SK-N-SH (cell line): ENCODE measurements at regions not wholly inside any gene's neighbourhood (a gene's known extent, or its start where the extent isn't known, plus 50 kb on each side); places are given as distances from the start of the nearest gene placed in this dataset.

ENCODE experiments used
- EP300 ChIP-seq, 2 experiments: IDR thresholded peaks; 2 replicates each; pipeline versions ENCODE4 v1.4.0 to v1.6.1; 2012; ENCODE audit warnings: borderline replicate concordance in 1 of 2, low read depth in 1 of 2, low read length in 1 of 2
- EZH2phosphoT487 ChIP-seq: fragments of 200-600 bp; sonication (generic); IDR thresholded peaks from 2 replicates; pipeline ENCODE4 v1.6.1; 2017; ENCODE audit warnings: low read depth, mixed run types, mild to moderate bottlenecking, antibody characterized with exemption, moderate library complexity, borderline replicate concordance
- FOXM1 ChIP-seq: IDR thresholded peaks from 2 replicates; pipeline ENCODE4 v1.4.0; 2012; ENCODE audit warnings: low read depth, mild to moderate bottlenecking
- GATA2 ChIP-seq: sonication (generic); formaldehyde crosslinking; IDR thresholded peaks from 2 replicates; pipeline ENCODE4 v1.5.0; 2020; ENCODE audit warnings: mild to moderate bottlenecking, missing genetic modification reagents
- JUND ChIP-seq: IDR thresholded peaks from 2 replicates; pipeline ENCODE4 v1.4.0; 2012
- POLR2AphosphoS5 ChIP-seq: IDR thresholded peaks from 2 replicates; pipeline ENCODE4 v1.6.1; 2012; ENCODE audit warnings: low read depth, low read length
- TCF12 ChIP-seq: IDR thresholded peaks from 2 replicates; pipeline ENCODE4 v1.4.0; 2012
- TEAD4 ChIP-seq: IDR thresholded peaks from 2 replicates; pipeline ENCODE4 v1.4.0; 2012; ENCODE audit warnings: mild to moderate bottlenecking, borderline replicate concordance; ENCODE audit not compliant: insufficient read depth
- YY1 ChIP-seq: IDR thresholded peaks from 2 replicates; pipeline ENCODE4 v1.4.0; 2012; ENCODE audit warnings: low read depth, mild to moderate bottlenecking
- TF ChIP-seq, protein P1 (sequence below): fragments of 200-600 bp; sonication (generic); IDR thresholded peaks from 2 replicates; pipeline ENCODE4 v1.6.1; 2017; ENCODE audit warnings: antibody characterized with exemption, mild to moderate bottlenecking, moderate library complexity
- TF ChIP-seq, protein P2 (sequence below): fragments of 150-350 bp; IDR thresholded peaks from 2 replicates; pipeline ENCODE4 v1.6.1; 2017; ENCODE audit warnings: antibody characterized with exemption, low read length, low read depth, borderline replicate concordance
- TF ChIP-seq, protein P3 (sequence below): IDR thresholded peaks from 2 replicates; pipeline ENCODE4 v1.4.0; 2012; ENCODE audit warnings: low read depth, borderline replicate concordance

DNA sequence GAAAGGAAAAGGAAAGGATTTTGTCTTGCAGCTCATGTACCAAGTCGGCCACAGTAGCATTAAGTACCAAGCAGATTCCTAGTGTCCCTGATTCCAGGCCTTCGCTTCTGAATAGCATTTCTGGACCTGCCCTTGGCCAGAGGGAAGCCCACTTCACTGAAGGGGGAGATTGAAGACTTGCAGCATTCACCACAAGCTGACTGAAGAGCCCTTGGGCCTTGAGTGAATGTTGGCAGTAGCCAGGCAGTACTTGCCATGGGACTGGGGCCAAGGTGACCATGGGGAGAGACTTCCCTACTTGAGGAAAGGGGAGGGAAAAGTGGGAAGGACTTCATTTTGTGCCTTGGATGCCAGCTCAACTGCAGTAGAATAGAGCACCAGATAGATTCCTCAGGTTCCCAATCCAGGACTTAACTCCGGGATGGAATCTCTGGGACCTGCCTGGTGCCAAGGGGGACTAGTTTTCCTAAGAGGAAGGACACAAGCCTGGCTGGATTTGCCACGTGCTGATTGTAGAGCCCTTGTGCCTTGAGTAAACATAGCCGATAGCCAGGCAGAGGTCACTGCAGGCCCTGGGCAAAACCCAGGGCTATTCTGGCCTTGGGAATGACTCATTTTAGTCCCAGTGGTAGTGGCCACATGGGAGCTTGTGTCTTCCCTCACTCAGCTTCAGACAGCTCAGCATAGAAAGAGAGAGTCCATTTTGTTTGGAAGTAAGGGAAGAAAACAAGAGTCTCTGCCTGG is 141.7 kb upstream of the KCND2 start:
- TF ChIP-seq GATA2 = no peak
- TF ChIP-seq, protein P1, sequence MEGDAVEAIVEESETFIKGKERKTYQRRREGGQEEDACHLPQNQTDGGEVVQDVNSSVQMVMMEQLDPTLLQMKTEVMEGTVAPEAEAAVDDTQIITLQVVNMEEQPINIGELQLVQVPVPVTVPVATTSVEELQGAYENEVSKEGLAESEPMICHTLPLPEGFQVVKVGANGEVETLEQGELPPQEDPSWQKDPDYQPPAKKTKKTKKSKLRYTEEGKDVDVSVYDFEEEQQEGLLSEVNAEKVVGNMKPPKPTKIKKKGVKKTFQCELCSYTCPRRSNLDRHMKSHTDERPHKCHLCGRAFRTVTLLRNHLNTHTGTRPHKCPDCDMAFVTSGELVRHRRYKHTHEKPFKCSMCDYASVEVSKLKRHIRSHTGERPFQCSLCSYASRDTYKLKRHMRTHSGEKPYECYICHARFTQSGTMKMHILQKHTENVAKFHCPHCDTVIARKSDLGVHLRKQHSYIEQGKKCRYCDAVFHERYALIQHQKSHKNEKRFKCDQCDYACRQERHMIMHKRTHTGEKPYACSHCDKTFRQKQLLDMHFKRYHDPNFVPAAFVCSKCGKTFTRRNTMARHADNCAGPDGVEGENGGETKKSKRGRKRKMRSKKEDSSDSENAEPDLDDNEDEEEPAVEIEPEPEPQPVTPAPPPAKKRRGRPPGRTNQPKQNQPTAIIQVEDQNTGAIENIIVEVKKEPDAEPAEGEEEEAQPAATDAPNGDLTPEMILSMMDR = no peak
- no peak for TF ChIP-seq EZH2phosphoT487
- no peak for TF ChIP-seq POLR2AphosphoS5
- no peak for TF ChIP-seq FOXM1
- no peak for TF ChIP-seq JUND
- no peak for TF ChIP-seq YY1
- TF ChIP-seq, protein P2, sequence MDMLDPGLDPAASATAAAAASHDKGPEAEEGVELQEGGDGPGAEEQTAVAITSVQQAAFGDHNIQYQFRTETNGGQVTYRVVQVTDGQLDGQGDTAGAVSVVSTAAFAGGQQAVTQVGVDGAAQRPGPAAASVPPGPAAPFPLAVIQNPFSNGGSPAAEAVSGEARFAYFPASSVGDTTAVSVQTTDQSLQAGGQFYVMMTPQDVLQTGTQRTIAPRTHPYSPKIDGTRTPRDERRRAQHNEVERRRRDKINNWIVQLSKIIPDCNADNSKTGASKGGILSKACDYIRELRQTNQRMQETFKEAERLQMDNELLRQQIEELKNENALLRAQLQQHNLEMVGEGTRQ = no peak
- no peak for TF ChIP-seq EP300 (IDR thresholded peaks at IDR 0.05; ENCODE audit: borderline replicate concordance in 1 of 2, low read depth in 1 of 2, low read length in 1 of 2)
- TF ChIP-seq, protein P3, sequence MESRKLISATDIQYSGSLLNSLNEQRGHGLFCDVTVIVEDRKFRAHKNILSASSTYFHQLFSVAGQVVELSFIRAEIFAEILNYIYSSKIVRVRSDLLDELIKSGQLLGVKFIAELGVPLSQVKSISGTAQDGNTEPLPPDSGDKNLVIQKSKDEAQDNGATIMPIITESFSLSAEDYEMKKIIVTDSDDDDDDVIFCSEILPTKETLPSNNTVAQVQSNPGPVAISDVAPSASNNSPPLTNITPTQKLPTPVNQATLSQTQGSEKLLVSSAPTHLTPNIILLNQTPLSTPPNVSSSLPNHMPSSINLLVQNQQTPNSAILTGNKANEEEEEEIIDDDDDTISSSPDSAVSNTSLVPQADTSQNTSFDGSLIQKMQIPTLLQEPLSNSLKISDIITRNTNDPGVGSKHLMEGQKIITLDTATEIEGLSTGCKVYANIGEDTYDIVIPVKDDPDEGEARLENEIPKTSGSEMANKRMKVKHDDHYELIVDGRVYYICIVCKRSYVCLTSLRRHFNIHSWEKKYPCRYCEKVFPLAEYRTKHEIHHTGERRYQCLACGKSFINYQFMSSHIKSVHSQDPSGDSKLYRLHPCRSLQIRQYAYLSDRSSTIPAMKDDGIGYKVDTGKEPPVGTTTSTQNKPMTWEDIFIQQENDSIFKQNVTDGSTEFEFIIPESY = no peak
- TF ChIP-seq TCF12 = no peak
- no peak for TF ChIP-seq TEAD4
